ENCODE measurements at regions not wholly inside any gene's neighbourhood (a gene's known extent, or its start where the extent isn't known, plus 50 kb on each side); places are given as distances from the start of the nearest gene placed in this dataset.

GRCh38 chr21:16421007-16421406, 691.2 kb downstream of the USP25 start:
- TF ChIP-seq CTCF (IDR thresholded peaks at IDR 0.05), result no peak
- peak overlapping the region; percentile 86 for H3K27ac Mint-ChIP-seq (ENCODE audit: unreplicated experiment)
- peak overlapping the region; percentile 87 for H3K4me3 Mint-ChIP-seq (ENCODE audit: unreplicated experiment)
- H3K9me3 Mint-ChIP-seq (ENCODE audit: low read depth), result no peaks in the 10 kb centered on the region
- H3K27me3 Mint-ChIP-seq (ENCODE audit: low read depth), result no peaks in the 10 kb centered on the region
- peaks cover 51% of the 10 kb centered on the region for H3K4me1 Mint-ChIP-seq (ENCODE audit: low read depth)
- no peaks in the 10 kb centered on the region for H3K36me3 Mint-ChIP-seq (ENCODE audit: low read depth)
- no peak for DNase-seq (ENCODE audit: low spot score)

- DNase-seq (ENCODE audit: low spot score), result no peak
- Mint-ChIP-seq H3K27me3 (ENCODE audit: low read depth) (no peaks in the 10 kb centered on the region), H3K36me3 (ENCODE audit: low read depth) (no peaks in the 10 kb centered on the region), H3K27ac (ENCODE audit: unreplicated experiment) (peak overlapping the region; percentile 49), H3K4me3 (ENCODE audit: unreplicated experiment) (peak overlapping the region; percentile 50), H3K4me1 (ENCODE audit: low read depth) (peaks cover 56% of the 10 kb centered on the region), H3K9me3 (ENCODE audit: low read depth) (no peaks in the 10 kb centered on the region)
- no peak for TF ChIP-seq CTCF (IDR thresholded peaks at IDR 0.05)
Measured at GRCh38 chr21:16421965-16422364, 692.2 kb downstream of the USP25 start.

DNA sequence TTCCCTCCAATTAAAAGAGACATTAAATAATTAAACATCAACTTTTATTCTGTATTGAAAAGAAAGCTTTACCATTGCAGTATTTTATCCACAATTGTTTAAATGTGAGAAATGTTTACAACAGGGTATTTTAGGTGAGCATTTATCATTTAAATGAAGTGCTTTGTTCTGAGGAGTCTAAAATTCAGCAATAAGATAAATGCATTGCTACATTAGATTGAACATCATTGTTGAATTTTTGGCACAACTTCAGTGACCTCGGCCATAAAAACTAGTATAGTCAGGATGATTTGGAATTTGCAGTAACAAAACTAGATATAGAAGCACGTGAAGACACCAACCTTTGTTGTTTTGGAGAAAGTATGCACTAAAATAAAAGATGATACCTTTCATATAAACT, 692.9 kb downstream of the USP25 start:
- Mint-ChIP-seq H3K27me3 (ENCODE audit: low read depth) (no peaks in the 10 kb centered on the region), H3K4me1 (ENCODE audit: low read depth) (peaks cover 56% of the 10 kb centered on the region), H3K27ac (ENCODE audit: unreplicated experiment) (peak overlapping the region; percentile 17), H3K9me3 (ENCODE audit: low read depth) (no peaks in the 10 kb centered on the region), H3K36me3 (ENCODE audit: low read depth) (no peaks in the 10 kb centered on the region), H3K4me3 (ENCODE audit: unreplicated experiment) (no peak overlapping the region)
- no peak for TF ChIP-seq CTCF (IDR thresholded peaks at IDR 0.05)
- no peak for DNase-seq (ENCODE audit: low spot score)

- no peaks in the 10 kb centered on the region for H3K27me3 Mint-ChIP-seq (ENCODE audit: low read depth)
- H3K27ac Mint-ChIP-seq (ENCODE audit: unreplicated experiment), result peak overlapping the region; percentile 62
- no peaks in the 10 kb centered on the region for H3K9me3 Mint-ChIP-seq (ENCODE audit: low read depth)
- peak overlapping the region; percentile 10 for H3K4me3 Mint-ChIP-seq (ENCODE audit: unreplicated experiment)
- no peak for DNase-seq (ENCODE audit: low spot score)
- no peak for TF ChIP-seq CTCF (IDR thresholded peaks at IDR 0.05)
- peaks cover 48% of the 10 kb centered on the region for H3K4me1 Mint-ChIP-seq (ENCODE audit: low read depth)
- H3K36me3 Mint-ChIP-seq (ENCODE audit: low read depth), result no peaks in the 10 kb centered on the region
Measured at GRCh38 chr21:16423921-16424320, 694.1 kb downstream of the USP25 start.

DNA sequence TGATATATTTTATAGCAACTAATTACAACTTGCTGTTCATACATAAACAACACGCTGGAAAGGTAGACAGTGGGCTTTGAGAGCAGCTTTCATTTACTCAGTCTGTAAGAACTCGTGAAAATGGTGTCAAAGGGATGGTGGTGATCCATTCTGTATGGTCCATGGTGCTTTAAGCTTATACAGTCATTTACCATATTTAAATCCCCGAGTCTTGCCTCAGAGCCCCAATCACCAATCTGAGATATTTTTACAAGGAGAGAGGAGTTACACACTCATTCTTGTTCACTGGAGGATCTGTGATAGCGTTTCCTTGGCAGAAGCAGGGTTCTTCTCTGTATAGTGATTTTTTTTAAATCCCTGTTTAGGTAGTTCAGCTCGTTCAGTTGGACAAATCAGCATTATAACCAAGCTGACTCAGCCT, 694.6 kb downstream of the USP25 start:
- Mint-ChIP-seq H3K4me1 (ENCODE audit: low read depth) (peaks cover 45% of the 10 kb centered on the region), H3K27ac (ENCODE audit: unreplicated experiment) (no peak overlapping the region), H3K9me3 (ENCODE audit: low read depth) (no peaks in the 10 kb centered on the region), H3K4me3 (ENCODE audit: unreplicated experiment) (peak overlapping the region; percentile 10), H3K27me3 (ENCODE audit: low read depth) (no peaks in the 10 kb centered on the region), H3K36me3 (ENCODE audit: low read depth) (no peaks in the 10 kb centered on the region)
- DNase-seq (ENCODE audit: low spot score), result no peak
- TF ChIP-seq CTCF (IDR thresholded peaks at IDR 0.05), result no peak

All from chondrocyte (in vitro differentiated cells).